Neuronal stem cell (in vitro differentiated cells): ENCODE measurements at regions not wholly inside any gene's neighbourhood (a gene's known extent, or its start where the extent isn't known, plus 50 kb on each side); places are given as distances from the start of the nearest gene placed in this dataset.

Source experiments
- DNase-seq: peaks from one replicate; pipeline ENCODE4 v3.0.0-alpha.2; 2013; ENCODE audit warnings: low spot score
- H2AFZ ChIP-seq: one replicate; pipeline ENCODE4 v1.6.1; 2013; ENCODE audit warnings: mild to moderate bottlenecking, low read length, inconsistent platforms
- H2AK5ac ChIP-seq: 2 replicates; pipeline ENCODE4 v1.6.1; 2013; ENCODE audit warnings: low read depth, mild to moderate bottlenecking, inconsistent platforms, low read length, moderate library complexity, mixed read lengths
- H2BK120ac ChIP-seq: 2 replicates; pipeline ENCODE4 v1.6.1; 2013; ENCODE audit warnings: low read depth, mild to moderate bottlenecking, inconsistent platforms, low read length, moderate library complexity, mixed read lengths
- H2BK12ac ChIP-seq: one replicate; pipeline ENCODE4 v1.6.1; 2013; ENCODE audit warnings: low read length, inconsistent platforms
- H2BK15ac ChIP-seq: 2 replicates; pipeline ENCODE4 v1.6.1; 2013; ENCODE audit warnings: mild to moderate bottlenecking, low read length, inconsistent platforms, mixed read lengths
- H2BK5ac ChIP-seq: one replicate; pipeline ENCODE4 v1.6.1; 2013; ENCODE audit warnings: inconsistent platforms, mild to moderate bottlenecking, low read length, moderate library complexity
- H3K14ac ChIP-seq: one replicate; pipeline ENCODE4 v1.6.1; 2013; ENCODE audit warnings: low read length, inconsistent platforms
- H3K18ac ChIP-seq: 2 replicates; pipeline ENCODE4 v1.6.1; 2013; ENCODE audit warnings: low read length, inconsistent platforms
- H3K23ac ChIP-seq: 2 replicates; pipeline ENCODE4 v1.6.1; 2013; ENCODE audit warnings: low read depth, mild to moderate bottlenecking, mixed read lengths, low read length, inconsistent platforms; ENCODE audit not compliant: poor library complexity
- H3K27ac ChIP-seq: replicated peaks from 3 replicates; pipeline ENCODE4 v1.5.1; 2013; ENCODE audit warnings: low read length, inconsistent platforms
- H3K27me3 ChIP-seq, 3 experiments: 2 replicates each; pipeline ENCODE4 v1.6.1; 2013; ENCODE audit warnings: low read length in 3 of 3, mild to moderate bottlenecking in 2 of 3, inconsistent platforms in 1 of 3, low read depth in 1 of 3, mixed read lengths in 1 of 3, moderate library complexity in 1 of 3; ENCODE audit not compliant: control insufficient read depth in 3 of 3, insufficient read depth in 3 of 3
- H3K36me3 ChIP-seq, 2 donors: replicated peaks in 1 of 2; 2 replicates each; pipeline ENCODE4 v1.6.1; 2013; ENCODE audit warnings: low read length in 2 of 2; ENCODE audit not compliant: control insufficient read depth in 2 of 2, insufficient read depth in 2 of 2
- H3K4ac ChIP-seq: 2 replicates; pipeline ENCODE4 v1.6.1; 2013; ENCODE audit warnings: inconsistent platforms, mild to moderate bottlenecking, low read length, moderate library complexity
- H3K4me1 ChIP-seq, 2 donors: 1 replicate in 1 of 2; 2 replicates in 1 of 2; pipeline ENCODE4 v1.6.1; 2013; ENCODE audit warnings: low read length in 2 of 2, low read depth in 1 of 2; ENCODE audit not compliant: control insufficient read depth in 2 of 2, insufficient read depth in 1 of 2
- H3K4me2 ChIP-seq: one replicate; pipeline ENCODE4 v1.6.1; 2013; ENCODE audit warnings: mild to moderate bottlenecking, low read length, inconsistent platforms; ENCODE audit not compliant: insufficient read depth, poor library complexity, severe bottlenecking
- H3K4me3 ChIP-seq, 2 donors: 2 replicates each; pipeline ENCODE4 v1.5.1; 2013; ENCODE audit warnings: low read length in 2 of 2, mild to moderate bottlenecking in 2 of 2, inconsistent platforms in 1 of 2, moderate library complexity in 1 of 2
- H3K79me1 ChIP-seq: one replicate; pipeline ENCODE4 v1.6.1; 2013; ENCODE audit warnings: low read depth, mild to moderate bottlenecking, inconsistent platforms, low read length, moderate library complexity
- H3K9ac ChIP-seq: one replicate; pipeline ENCODE4 v1.6.1; 2013; ENCODE audit warnings: mild to moderate bottlenecking, low read depth, low read length, inconsistent platforms; ENCODE audit not compliant: poor library complexity
- H3K9me3 ChIP-seq, 2 donors: replicated peaks in 1 of 2; 2 replicates each; pipeline versions ENCODE3 to v1.6.1; 2013; ENCODE audit warnings: low read length in 2 of 2, mild to moderate bottlenecking in 2 of 2, inconsistent platforms in 1 of 2, low read depth in 1 of 2, mixed read lengths in 1 of 2, moderate library complexity in 1 of 2; ENCODE audit not compliant: control insufficient read depth in 2 of 2, insufficient read depth in 1 of 2
- H4K8ac ChIP-seq: one replicate; pipeline ENCODE4 v1.6.1; 2013; ENCODE audit warnings: low read depth, mild to moderate bottlenecking, inconsistent platforms, low read length, moderate library complexity
- H4K91ac ChIP-seq: one replicate; pipeline ENCODE4 v1.6.1; 2013; ENCODE audit warnings: low read length, low read depth, mild to moderate bottlenecking, inconsistent platforms; ENCODE audit not compliant: poor library complexity
- WGBS, 2 donors: extraction: QIAGEN DNeasy Blood & Tissue Kit; methylation state at CpG; one replicate each; pipeline ENCODE4 v1.1.7; 2013; ENCODE audit warnings: missing lambda C conversion rate in 2 of 2, mixed read lengths in 1 of 2; ENCODE audit not compliant: insufficient read length in 2 of 2, insufficient replicate concordance in 1 of 2; ENCODE audit errors: extremely low coverage in 2 of 2; 5-methylcytosine and 5-hydroxymethylcytosine counted together

DNA sequence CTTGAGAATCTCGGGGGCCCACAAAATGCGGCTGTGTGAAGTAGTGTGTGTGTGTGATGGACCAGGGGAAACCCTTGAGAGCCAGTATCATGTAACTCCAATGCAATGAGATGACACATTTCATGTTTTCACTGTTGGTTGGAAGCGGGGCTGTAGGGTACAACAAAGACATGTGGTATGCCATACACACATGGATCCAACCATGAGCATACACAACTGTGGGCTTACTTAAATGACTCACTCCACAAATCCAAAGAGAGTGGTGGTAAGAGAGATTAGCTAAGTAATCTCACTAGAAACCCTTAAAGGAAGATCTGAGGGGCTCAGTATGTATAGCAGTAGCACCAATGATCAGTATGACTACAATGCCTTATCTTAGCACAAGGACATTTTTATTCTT, 225.7 kb downstream of the SIPA1L2 start:
- no peak overlapping the region for H2BK5ac ChIP-seq
- H2BK120ac ChIP-seq: no peak overlapping the region
- peaks cover 31 to 99% of the 10 kb centered on the region in 2 donors for H3K36me3 ChIP-seq
- H4K91ac ChIP-seq: no peak overlapping the region
- DNase-seq: no peak
- no peaks in the 10 kb centered on the region for H3K79me1 ChIP-seq
- H2AFZ ChIP-seq: no peak overlapping the region
- H2BK12ac ChIP-seq: no peak overlapping the region
- H2AK5ac ChIP-seq: no peak overlapping the region
- H3K4me2 ChIP-seq: no peak overlapping the region
- H3K23ac ChIP-seq: no peak overlapping the region
- H3K4me3 ChIP-seq: no peak overlapping the region
- H3K18ac ChIP-seq: no peak overlapping the region
- no peak overlapping the region for H3K14ac ChIP-seq
- no peak overlapping the region for H3K9ac ChIP-seq
- no peaks in the 10 kb centered on the region for H3K27me3 ChIP-seq
- no peaks in the 10 kb centered on the region for H3K4me1 ChIP-seq
- H2BK15ac ChIP-seq: no peak overlapping the region
- H3K4ac ChIP-seq: no peak overlapping the region
- no peak overlapping the region for H4K8ac ChIP-seq
- H3K27ac ChIP-seq: no peak overlapping the region
- no CpG with 5 or more reads among the region's 3 CpGs for WGBS, 2 donors
- H3K9me3 ChIP-seq: peaks cover under 1 to 10% of the 10 kb centered on the region in 2 donors

DNA sequence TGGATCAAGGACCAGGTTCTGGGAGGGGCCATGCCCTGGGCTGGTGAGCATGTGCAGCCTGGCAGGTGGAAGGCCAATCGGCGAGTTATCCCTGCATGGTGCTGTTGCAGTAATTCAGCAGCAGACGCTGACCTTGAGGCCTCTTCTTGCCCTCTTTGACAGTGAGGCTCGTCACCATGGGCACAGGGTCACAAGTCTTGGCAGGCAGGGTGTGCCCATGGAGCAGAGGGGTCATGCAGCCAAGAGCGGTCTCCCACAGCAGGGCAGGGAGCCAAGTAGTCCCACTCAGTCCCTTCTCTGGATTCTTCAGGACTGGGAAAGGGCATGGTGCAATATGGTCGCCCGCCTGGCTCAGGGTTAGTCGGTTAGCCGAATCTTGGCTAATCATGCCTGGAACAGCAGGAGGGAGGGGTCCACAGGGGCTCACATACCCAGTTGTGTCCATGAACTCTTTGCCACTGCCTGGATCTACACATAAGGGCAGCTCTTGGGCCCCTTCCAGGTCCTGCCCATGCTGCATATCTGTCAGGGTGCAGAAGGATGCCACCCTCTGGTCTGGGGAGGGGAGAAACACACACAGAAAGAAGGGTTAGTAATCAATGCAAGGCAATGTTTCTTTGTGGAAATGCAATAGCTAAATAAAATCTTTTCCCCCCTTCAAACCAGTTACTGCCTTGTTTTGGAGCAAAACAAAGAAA, 226.8 kb downstream of the SIPA1L2 start:
- no CpG with 5 or more reads among the region's 9 CpGs for WGBS, 2 donors

DNA sequence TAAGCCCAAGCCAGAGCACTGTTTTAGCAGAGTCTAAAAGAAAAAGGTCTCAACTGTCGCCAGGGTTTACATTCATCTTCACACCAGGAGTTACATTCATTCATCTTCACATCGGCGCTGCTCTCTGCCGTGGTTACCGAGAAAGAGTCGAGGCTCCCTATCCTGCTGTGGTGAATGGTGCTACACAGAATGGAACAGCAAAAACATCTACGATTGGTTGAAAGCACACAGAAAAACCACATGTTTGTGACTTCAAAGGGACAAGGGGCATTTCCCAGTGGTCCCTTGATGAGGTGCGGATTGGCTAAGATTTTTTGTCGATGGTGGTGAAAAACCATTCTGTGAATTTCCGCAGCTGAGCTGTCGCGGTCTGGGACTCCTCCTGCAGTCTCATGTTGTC, 231.1 kb downstream of the SIPA1L2 start:
- no peak overlapping the region for H3K23ac ChIP-seq
- H3K27ac ChIP-seq: no peak overlapping the region
- no peak overlapping the region for H2AK5ac ChIP-seq
- peaks cover 35 to 85% of the 10 kb centered on the region in 2 donors for H3K36me3 ChIP-seq
- no peak overlapping the region for H3K4ac ChIP-seq
- H3K27me3 ChIP-seq: no peaks in the 10 kb centered on the region
- H3K9me3 ChIP-seq: peaks cover 0 to 9% of the 10 kb centered on the region in 2 donors
- peaks cover 0 to 2% of the 10 kb centered on the region in 2 donors for H3K4me1 ChIP-seq
- H3K79me1 ChIP-seq: no peaks in the 10 kb centered on the region
- WGBS, 2 donors: no CpG with 5 or more reads among the region's 12 CpGs
- no peak overlapping the region for H2BK12ac ChIP-seq
- no peak overlapping the region for H2BK120ac ChIP-seq
- H2BK15ac ChIP-seq: no peak overlapping the region
- H3K14ac ChIP-seq: no peak overlapping the region
- H2AFZ ChIP-seq: no peak overlapping the region
- H3K18ac ChIP-seq: no peak overlapping the region
- H4K91ac ChIP-seq: no peak overlapping the region
- H4K8ac ChIP-seq: no peak overlapping the region
- H3K4me3 ChIP-seq: no peak overlapping the region
- H3K9ac ChIP-seq: no peak overlapping the region
- H2BK5ac ChIP-seq: no peak overlapping the region
- DNase-seq: no peak
- no peak overlapping the region for H3K4me2 ChIP-seq

More for the DNA sequence above, 226.8 kb downstream of the SIPA1L2 start:
- Histone ChIP-seq H3K23ac (no peak overlapping the region), H4K91ac (no peak overlapping the region), H3K4me3 (no peak overlapping the region), H3K27ac (no peak overlapping the region), H2BK5ac (no peak overlapping the region), H3K18ac (no peak overlapping the region), H3K9ac (peak overlapping the region; percentile 53), H4K8ac (no peak overlapping the region), H3K14ac (peak overlapping the region; percentile 14), H3K9me3 (peaks cover 0 to 9% of the 10 kb centered on the region in 2 donors), H3K36me3 (peaks cover 35 to 100% of the 10 kb centered on the region in 2 donors), H3K79me1 (no peaks in the 10 kb centered on the region), H2AK5ac (no peak overlapping the region), H2BK15ac (no peak overlapping the region), H2AFZ (no peak overlapping the region), H3K4me2 (no peak overlapping the region), H2BK12ac (no peak overlapping the region), H3K4me1 (peaks cover 0 to 2% of the 10 kb centered on the region in 2 donors), H3K27me3 (no peaks in the 10 kb centered on the region), H3K4ac (no peak overlapping the region), H2BK120ac (no peak overlapping the region)
- DNase-seq: no peak

DNA sequence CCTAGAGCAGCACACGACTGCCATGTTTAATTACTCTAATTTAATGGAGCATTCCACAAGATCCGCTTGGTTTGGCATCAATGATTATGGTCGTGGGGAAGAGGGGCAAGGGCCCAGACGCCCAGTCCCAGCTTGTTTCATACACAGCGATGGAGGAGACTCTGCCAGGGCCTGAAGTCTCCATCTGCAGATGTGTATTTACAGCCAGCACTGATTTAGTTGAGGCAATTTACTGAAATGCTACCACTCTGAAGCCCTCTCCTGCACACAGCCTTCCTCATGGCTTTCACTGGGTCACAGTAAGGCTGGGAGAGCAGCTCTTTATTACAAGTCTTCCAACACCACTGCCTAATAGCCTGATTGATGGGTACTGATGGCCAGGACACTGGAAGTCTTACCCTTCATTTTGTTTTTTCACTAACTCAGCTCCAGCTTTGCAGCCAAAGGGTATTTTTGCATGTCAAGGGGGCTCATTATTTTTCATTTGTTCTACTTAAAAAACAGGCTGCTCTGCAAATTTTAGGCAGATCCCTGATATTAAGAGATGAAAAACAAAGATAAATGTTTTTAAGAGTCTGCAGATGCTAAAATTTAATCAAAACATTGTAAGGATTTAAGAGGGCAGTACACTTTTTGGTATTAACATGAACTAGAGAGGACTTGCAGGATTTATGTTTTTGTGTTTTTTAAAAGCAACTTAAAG, 236.3 kb downstream of the SIPA1L2 start:
- H3K4me1 ChIP-seq: no peaks in the 10 kb centered on the region
- no peak for DNase-seq
- H3K4ac ChIP-seq: no peak overlapping the region
- H4K91ac ChIP-seq: no peak overlapping the region
- H2AK5ac ChIP-seq: no peak overlapping the region
- H2BK120ac ChIP-seq: no peak overlapping the region
- H2BK15ac ChIP-seq: no peak overlapping the region
- no peak overlapping the region for H3K23ac ChIP-seq
- no peak overlapping the region for H2AFZ ChIP-seq
- no peaks in the 10 kb centered on the region for H3K9me3 ChIP-seq
- H3K36me3 ChIP-seq: peaks cover 3 to 33% of the 10 kb centered on the region in 2 donors
- no peak overlapping the region for H3K4me3 ChIP-seq
- no peaks in the 10 kb centered on the region for H3K79me1 ChIP-seq
- no peak overlapping the region for H3K27ac ChIP-seq
- no peak overlapping the region for H2BK12ac ChIP-seq
- H4K8ac ChIP-seq: no peak overlapping the region
- no peak overlapping the region for H3K14ac ChIP-seq
- no peak overlapping the region for H3K9ac ChIP-seq
- no peak overlapping the region for H3K18ac ChIP-seq
- whole genome bisulfite sequencing, 2 donors: no CpG with 5 or more reads among the region's 5 CpGs
- H3K27me3 ChIP-seq: no peaks in the 10 kb centered on the region
- no peak overlapping the region for H3K4me2 ChIP-seq
- H2BK5ac ChIP-seq: no peak overlapping the region
